Prostate gland (tissue), 2 donors: ENCODE measurements at regions not wholly inside any gene's neighbourhood (a gene's known extent, or its start where the extent isn't known, plus 50 kb on each side); places are given as distances from the start of the nearest gene placed in this dataset.
"Not testable (repeated sequence)": the region's sequence is repeated elsewhere in the genome, so short reads cannot be mapped to it uniquely, and the experiment has no call there.

Experiments used
- DNase-seq: peaks from one replicate; pipeline ENCODE4 v3.0.0-alpha.2; 2019; ENCODE audit warnings: low spot score
- H3K27ac ChIP-seq, 2 donors: fragments of 200-600 bp; sonication (generic); 2 replicates each; pipeline ENCODE4 v1.5.1; 2017 to 2019
- H3K27me3 ChIP-seq: fragments of 200-600 bp; sonication (generic); replicated peaks from 2 replicates; pipeline ENCODE4 v1.5.1; 2019; ENCODE audit not compliant: insufficient read depth
- H3K36me3 ChIP-seq, 2 donors: fragments of 200-600 bp; sonication (generic); 1 replicate in 1 of 2; 2 replicates in 1 of 2; pipeline versions ENCODE4 v1.5.1 to v1.8.1; 2017 to 2019
- H3K4me1 ChIP-seq: fragments of 200-600 bp; sonication (generic); replicated peaks from 2 replicates; pipeline ENCODE4 v1.5.1; 2019
- H3K4me3 ChIP-seq, 2 donors: fragments of 200-600 bp; sonication (generic); 2 replicates each; pipeline ENCODE4 v1.5.1; 2017 to 2019
- H3K9me3 ChIP-seq: fragments of 200-600 bp; sonication (generic); 2 replicates; pipeline ENCODE4 v1.5.1; 2017
- CTCF ChIP-seq, 4 experiments: fragments of 200-600 bp in 2 of 4; fragments of 450-650 bp in 2 of 4; sonication (generic) in 2 of 4; IDR thresholded peaks; 1 replicate in 3 of 4; 2 replicates in 1 of 4; pipeline ENCODE4 v1.5.1; 2016 to 2019; ENCODE audit warnings: antibody characterized with exemption in 4 of 4, mild to moderate bottlenecking in 2 of 4, moderate library complexity in 2 of 4
- POLR2A ChIP-seq: fragments of 450-650 bp; IDR thresholded peaks from one replicate; pipeline ENCODE4 v1.6.1; 2016; ENCODE audit warnings: antibody characterized with exemption, mild to moderate bottlenecking
- POLR2AphosphoS5 ChIP-seq: sonication (generic); formaldehyde crosslinking; IDR thresholded peaks from one replicate; pipeline ENCODE4 v1.6.1; 2017; ENCODE audit warnings: antibody characterized with exemption
- WGBS: methylation state at CpG from one replicate; pipeline ENCODE4 v1.1.5; 2018; 5-methylcytosine and 5-hydroxymethylcytosine counted together
- intact Hi-C: fragments of 100-400 bp; cut with DNase I; formaldehyde crosslinking; loops from one replicate; pipeline ENCODE4 v1.14.2; 2022

- TF ChIP-seq CTCF (IDR thresholded peaks at IDR 0.05) (no peak), POLR2A (no peak), POLR2AphosphoS5 (no peak)
- no peak for DNase-seq
- WGBS: 94% methylated on average over 3 of the region's 3 CpGs
- Histone ChIP-seq H3K27ac (no peak overlapping the region), H3K27me3 (no peaks in the 10 kb centered on the region), H3K36me3 (no peaks in the 10 kb centered on the region), H3K4me1 (no peaks in the 10 kb centered on the region), H3K9me3 (no peaks in the 10 kb centered on the region), H3K4me3 (no peak overlapping the region)
- intact Hi-C loops: no loop called here
These were observed 141.3 kb downstream of the SREK1 start for GRCh38 chr5:66285343-66285922.

GRCh38 chr5:66291771-66292170 lies 147.7 kb downstream of the SREK1 start:
- WGBS: 100% methylated on average over 1 of the region's 1 CpG
- TF ChIP-seq CTCF (IDR thresholded peaks at IDR 0.05) (no peak), POLR2AphosphoS5 (no peak), POLR2A (no peak)
- Histone ChIP-seq H3K4me1 (no peaks in the 10 kb centered on the region), H3K9me3 (no peaks in the 10 kb centered on the region), H3K4me3 (no peak overlapping the region), H3K27me3 (no peaks in the 10 kb centered on the region), H3K27ac (no peak overlapping the region), H3K36me3 (no peaks in the 10 kb centered on the region)
- DNase-seq: no peak
- intact Hi-C loops: no loop called here

- H3K4me1 ChIP-seq, H3K36me3 ChIP-seq, H3K27ac ChIP-seq, intact Hi-C loops, H3K4me3 ChIP-seq, H3K27me3 ChIP-seq, H3K9me3 ChIP-seq, DNase-seq: not testable (repeated sequence)
- WGBS: 95% methylated on average over 10 of the region's 10 CpGs
These were observed 149.8 kb downstream of the SREK1 start for GRCh38 chr5:66293851-66294250.

- DNase-seq: no peak
These were observed 155.4 kb downstream of the SREK1 start for GRCh38 chr5:66299463-66299862.

GRCh38 chr5:66302344-66302743 lies 158.2 kb downstream of the SREK1 start:
- no peaks in the 10 kb centered on the region for H3K4me1 ChIP-seq
- H3K27me3 ChIP-seq: no peaks in the 10 kb centered on the region
- WGBS: 94% methylated on average over 9 of the region's 12 CpGs
- no peak overlapping the region for H3K27ac ChIP-seq
- DNase-seq: no peak
- intact Hi-C loops: no loop called here
- H3K4me3 ChIP-seq: no peak overlapping the region
- H3K9me3 ChIP-seq: no peaks in the 10 kb centered on the region
- no peaks in the 10 kb centered on the region for H3K36me3 ChIP-seq
- no peak for TF ChIP-seq POLR2AphosphoS5
- no peak for TF ChIP-seq POLR2A
- TF ChIP-seq CTCF (IDR thresholded peaks at IDR 0.05): no peak

More at GRCh38 chr5:66299463-66299862, 155.4 kb downstream of the SREK1 start:
- Histone ChIP-seq H3K36me3 (no peaks in the 10 kb centered on the region), H3K4me1 (no peaks in the 10 kb centered on the region), H3K4me3 (no peak overlapping the region), H3K9me3 (no peaks in the 10 kb centered on the region), H3K27me3 (no peaks in the 10 kb centered on the region), H3K27ac (no peak overlapping the region)
- TF ChIP-seq POLR2AphosphoS5 (no peak), POLR2A (no peak), CTCF (IDR thresholded peaks at IDR 0.05) (no peak)
- intact Hi-C loops: no loop called here
- 93% methylated on average over 2 of the region's 2 CpGs for WGBS
